GM21515 (cell line): ENCODE measurements at regions not wholly inside any gene's neighbourhood (a gene's known extent, or its start where the extent isn't known, plus 50 kb on each side); places are given as distances from the start of the nearest gene placed in this dataset.
"Not testable (repeated sequence)": the region's sequence is repeated elsewhere in the genome, so short reads cannot be mapped to it uniquely, and the experiment has no call there.

Experiments used
- ATAC-seq: cut with Tn5 transposase; IDR thresholded peaks from one replicate; pipeline ENCODE4 v1.9.1; 2021; ENCODE audit not compliant: unreplicated experiment

- ATAC-seq: no peak
These were observed 97.2 kb upstream of the PODXL start for GRCh38 chr7:131653418-131654248.

GRCh38 chr7:131652934-131653333, 96.5 kb upstream of the PODXL start:
- no peak for ATAC-seq

- no peak for ATAC-seq
These were observed 95.8 kb upstream of the PODXL start for GRCh38 chr7:131652194-131652593.

GRCh38 chr7:131649879-131650278, 93.5 kb upstream of the PODXL start:
- no peak for ATAC-seq

GRCh38 chr7:131649003-131649541, 92.6 kb upstream of the PODXL start:
- no peak for ATAC-seq

- no peak for ATAC-seq
These were observed 92.1 kb upstream of the PODXL start for GRCh38 chr7:131648491-131648890.

GRCh38 chr7:131646203-131646602, 89.8 kb upstream of the PODXL start:
- ATAC-seq: no peak

GRCh38 chr7:131642429-131642828, 86.0 kb upstream of the PODXL start:
- no peak for ATAC-seq

GRCh38 chr7:131640686-131641085, 84.3 kb upstream of the PODXL start:
- no peak for ATAC-seq

GRCh38 chr7:131638641-131639430, 82.4 kb upstream of the PODXL start:
- ATAC-seq: no peak

- no peak for ATAC-seq
These were observed 81.4 kb upstream of the PODXL start for GRCh38 chr7:131637859-131638258.

- ATAC-seq: no peak
These were observed 79.7 kb upstream of the PODXL start for GRCh38 chr7:131636092-131636491.

GRCh38 chr7:131634197-131634596, 77.8 kb upstream of the PODXL start:
- not testable (repeated sequence) for ATAC-seq

- no peak for ATAC-seq
These were observed 77.0 kb upstream of the PODXL start for GRCh38 chr7:131633342-131633843.

GRCh38 chr7:131630427-131630826, 74.0 kb upstream of the PODXL start:
- ATAC-seq: no peak

GRCh38 chr7:131629217-131629882, 72.9 kb upstream of the PODXL start:
- no peak for ATAC-seq

GRCh38 chr7:131628634-131629033, 72.2 kb upstream of the PODXL start:
- ATAC-seq: no peak

- no peak for ATAC-seq
These were observed 71.3 kb upstream of the PODXL start for GRCh38 chr7:131627735-131628190.

GRCh38 chr7:131626643-131627042, 70.2 kb upstream of the PODXL start:
- no peak for ATAC-seq

- ATAC-seq: no peak
These were observed 69.5 kb upstream of the PODXL start for GRCh38 chr7:131625817-131626372.

GRCh38 chr7:131625345-131625744, 68.9 kb upstream of the PODXL start:
- not testable (repeated sequence) for ATAC-seq
